H9 (cell line): ENCODE measurements at regions not wholly inside any gene's neighbourhood (a gene's known extent, or its start where the extent isn't known, plus 50 kb on each side); places are given as distances from the start of the nearest gene placed in this dataset.
"Not testable (repeated sequence)": the region's sequence is repeated elsewhere in the genome, so short reads cannot be mapped to it uniquely, and the experiment has no call there.

Experiments used
- DNase-seq: peaks from one replicate; pipeline ENCODE4 v3.0.0-alpha.2; 2017
- H2AFZ ChIP-seq: one replicate; pipeline ENCODE4 v1.6.1; 2013; ENCODE audit warnings: mild to moderate bottlenecking, low read length, control low read depth, moderate library complexity
- H2AK5ac ChIP-seq: 2 replicates; pipeline ENCODE4 v1.6.1; 2013; ENCODE audit warnings: low read length, control low read depth, mixed read lengths; ENCODE audit not compliant: insufficient read length
- H2BK120ac ChIP-seq: one replicate; pipeline ENCODE4 v1.6.1; 2013; ENCODE audit warnings: low read depth, mild to moderate bottlenecking, low read length, control low read depth, inconsistent platforms; ENCODE audit not compliant: poor library complexity, severe bottlenecking
- H2BK12ac ChIP-seq: 2 replicates; pipeline ENCODE4 v1.6.1; 2013; ENCODE audit warnings: low read length, control low read depth, mixed read lengths, low read depth; ENCODE audit not compliant: insufficient read length
- H2BK15ac ChIP-seq: 2 replicates; pipeline ENCODE4 v1.6.1; 2013; ENCODE audit warnings: low read depth, low read length, control low read depth
- H2BK20ac ChIP-seq: one replicate; pipeline ENCODE4 v1.6.1; 2013; ENCODE audit warnings: low read depth, mild to moderate bottlenecking, low read length, control low read depth, inconsistent platforms; ENCODE audit not compliant: poor library complexity, severe bottlenecking
- H2BK5ac ChIP-seq: 2 replicates; pipeline ENCODE4 v1.6.1; 2013; ENCODE audit warnings: low read length, control low read depth, mixed read lengths; ENCODE audit not compliant: insufficient read length
- H3K14ac ChIP-seq: 2 replicates; pipeline ENCODE4 v1.6.1; 2013; ENCODE audit warnings: low read length, control low read depth; ENCODE audit not compliant: insufficient read depth
- H3K18ac ChIP-seq: 2 replicates; pipeline ENCODE4 v1.6.1; 2013; ENCODE audit warnings: low read depth, mild to moderate bottlenecking, mixed read lengths, low read length, control low read depth; ENCODE audit not compliant: insufficient read length
- H3K23ac ChIP-seq: 2 replicates; pipeline ENCODE4 v1.6.1; 2013; ENCODE audit warnings: low read length, control low read depth, mixed read lengths, low read depth; ENCODE audit not compliant: insufficient read length
- H3K23me2 ChIP-seq: 2 replicates; pipeline ENCODE4 v1.6.1; 2013; ENCODE audit warnings: low read depth, mild to moderate bottlenecking, mixed read lengths, low read length, control low read depth; ENCODE audit not compliant: insufficient read length, poor library complexity, severe bottlenecking
- H3K27ac ChIP-seq: 2 replicates; pipeline ENCODE4 v1.5.1; 2013; ENCODE audit warnings: low read length, control low read depth, mixed read lengths, low read depth; ENCODE audit not compliant: insufficient read length
- H3K27me3 ChIP-seq: 2 replicates; pipeline ENCODE4 v1.6.1; 2013; ENCODE audit warnings: low read length, control low read depth, inconsistent platforms; ENCODE audit not compliant: insufficient read depth
- H3K4ac ChIP-seq: 2 replicates; pipeline ENCODE4 v1.6.1; 2013; ENCODE audit warnings: low read depth, mild to moderate bottlenecking, control low read depth, inconsistent platforms, low read length, moderate library complexity
- H3K4me1 ChIP-seq: 2 replicates; pipeline ENCODE4 v1.6.1; 2013; ENCODE audit warnings: low read length, control low read depth, inconsistent platforms; ENCODE audit not compliant: insufficient read depth
- H3K4me2 ChIP-seq: 2 replicates; pipeline ENCODE4 v1.6.1; 2013; ENCODE audit warnings: low read length, control low read depth, mixed read lengths; ENCODE audit not compliant: insufficient read length, insufficient read depth
- H3K56ac ChIP-seq: 2 replicates; pipeline ENCODE4 v1.6.1; 2013; ENCODE audit warnings: low read depth, mild to moderate bottlenecking, mixed read lengths, low read length, control low read depth; ENCODE audit not compliant: insufficient read length
- H3K79me1 ChIP-seq: 2 replicates; pipeline ENCODE4 v1.6.1; 2013; ENCODE audit warnings: low read depth, mild to moderate bottlenecking, moderate library complexity, low read length, control low read depth, inconsistent platforms; ENCODE audit not compliant: insufficient read depth, poor library complexity, severe bottlenecking
- H3K79me2 ChIP-seq: 2 replicates; pipeline ENCODE4 v1.6.1; 2013; ENCODE audit warnings: low read length, control low read depth, inconsistent platforms; ENCODE audit not compliant: insufficient read depth
- H3K9ac ChIP-seq: 2 replicates; pipeline ENCODE4 v1.6.1; 2013; ENCODE audit warnings: low read length, control low read depth, mixed read lengths; ENCODE audit not compliant: insufficient read length; ENCODE audit errors: extremely low read depth
- H3K9me3 ChIP-seq: one replicate; pipeline ENCODE4 v1.6.1; 2013; ENCODE audit warnings: low read depth, low read length, inconsistent platforms; ENCODE audit not compliant: control insufficient read depth
- H3T11ph ChIP-seq: one replicate; pipeline ENCODE4 v1.6.1; 2013; ENCODE audit warnings: mild to moderate bottlenecking, low read length, control low read depth, inconsistent platforms
- H4K20me1 ChIP-seq: one replicate; pipeline ENCODE4 v1.6.1; 2013; ENCODE audit not compliant: control insufficient read depth, insufficient read length, insufficient read depth
- H4K5ac ChIP-seq: 2 replicates; pipeline ENCODE4 v1.6.1; 2013; ENCODE audit warnings: low read depth, mild to moderate bottlenecking, mixed read lengths, low read length, control low read depth; ENCODE audit not compliant: insufficient read length
- H4K8ac ChIP-seq: replicated peaks from 2 replicates; pipeline ENCODE4 v1.6.1; 2013; ENCODE audit warnings: low read length, control low read depth, mixed read lengths, low read depth; ENCODE audit not compliant: insufficient read length
- H4K91ac ChIP-seq: 2 replicates; pipeline ENCODE4 v1.6.1; 2013; ENCODE audit warnings: low read depth, mild to moderate bottlenecking, moderate library complexity, mixed read lengths, low read length, control low read depth; ENCODE audit not compliant: insufficient read length
- H3K27ac Mint-ChIP-seq, 3 experiments: 2 replicates in 2 of 3; 3 replicates in 1 of 3; pipeline ENCODE4 v1.8.0; 2020 to 2021; ENCODE audit warnings: mixed read lengths in 3 of 3, mild to moderate bottlenecking in 1 of 3, moderate library complexity in 1 of 3
- H3K27me3 Mint-ChIP-seq: 2 replicates; pipeline ENCODE4 v1.8.0; 2021; ENCODE audit warnings: low read depth, mild to moderate bottlenecking, moderate library complexity, mixed read lengths
- H3K36me3 Mint-ChIP-seq, 3 experiments: 2 replicates in 2 of 3; 3 replicates in 1 of 3; pipeline ENCODE4 v1.8.0; 2020 to 2021; ENCODE audit warnings: low read depth in 3 of 3, mixed read lengths in 3 of 3; ENCODE audit not compliant: insufficient read depth in 1 of 3
- H3K4me1 Mint-ChIP-seq, 2 experiments: 2 replicates each; pipeline ENCODE4 v1.8.0; 2020; ENCODE audit warnings: mixed read lengths in 2 of 2
- H3K4me3 Mint-ChIP-seq, 2 experiments: 2 replicates in 1 of 2; 3 replicates in 1 of 2; pipeline ENCODE4 v1.8.0; 2020 to 2021; ENCODE audit warnings: mild to moderate bottlenecking in 2 of 2, mixed read lengths in 2 of 2, moderate library complexity in 1 of 2
- H3K9me3 Mint-ChIP-seq, 2 experiments: 2 replicates in 1 of 2; 3 replicates in 1 of 2; pipeline ENCODE4 v1.8.0; 2020; ENCODE audit warnings: mild to moderate bottlenecking in 2 of 2, mixed read lengths in 2 of 2, moderate library complexity in 1 of 2
- CTCF ChIP-seq: fragments of 200-600 bp; sonication (generic); conservative IDR thresholded peaks from 3 replicates; pipeline ENCODE4 v1.8.0; 2021; ENCODE audit warnings: antibody characterized with exemption, mild to moderate bottlenecking
- WGBS: extraction: QIAGEN DNeasy Blood & Tissue Kit; methylation state at CpG from one replicate; pipeline ENCODE4 v1.1.7; 2013; ENCODE audit warnings: missing lambda C conversion rate, low lambda C conversion rate, mixed read lengths; ENCODE audit not compliant: insufficient read length; ENCODE audit errors: extremely low coverage; 5-methylcytosine and 5-hydroxymethylcytosine counted together

- H3K23ac ChIP-seq, H2BK120ac ChIP-seq, H3K27me3 ChIP-seq, H3K79me1 ChIP-seq, H2BK5ac ChIP-seq, H4K91ac ChIP-seq, H4K8ac ChIP-seq, H2BK15ac ChIP-seq, H3K4ac ChIP-seq, H3K27ac ChIP-seq, H4K20me1 ChIP-seq, H3K4me1 ChIP-seq, H3T11ph ChIP-seq, H3K36me3 Mint-ChIP-seq, H3K9me3 Mint-ChIP-seq, H3K4me2 ChIP-seq, H3K9me3 ChIP-seq, H3K9ac ChIP-seq, H3K27me3 Mint-ChIP-seq, H3K4me3 Mint-ChIP-seq, H3K79me2 ChIP-seq, H3K18ac ChIP-seq, H3K56ac ChIP-seq, H2AK5ac ChIP-seq, H3K14ac ChIP-seq, H2AFZ ChIP-seq, H3K4me1 Mint-ChIP-seq, H2BK12ac ChIP-seq, H2BK20ac ChIP-seq, H3K23me2 ChIP-seq, H4K5ac ChIP-seq: not testable (repeated sequence)
- peak; percentile 10; the same call in 1 of the 3 replicates for TF ChIP-seq CTCF
- peak; percentile 42 for DNase-seq
- WGBS, result no CpG with 5 or more reads among the region's 3 CpGs
- peak overlapping the region in 1 of 3 experiments; percentile 79; a peak in 2 of 7 replicates for H3K27ac Mint-ChIP-seq
These were observed 1430.6 kb downstream of the CDH8 start for GRCh38 chr16:60605652-60606051.
